Peyer's patch (tissue), 4 donors: ENCODE measurements at regions not wholly inside any gene's neighbourhood (a gene's known extent, or its start where the extent isn't known, plus 50 kb on each side); places are given as distances from the start of the nearest gene placed in this dataset.

Experiments used
- CTCF ChIP-seq, 6 experiments: fragments of 450-650 bp in 4 of 6; fragments of 200-600 bp in 2 of 6; sonication (generic) in 1 of 6; IDR thresholded peaks; one replicate each; pipeline ENCODE4 v1.5.1; 2017 to 2019; ENCODE audit warnings: antibody characterized with exemption in 6 of 6, mild to moderate bottlenecking in 3 of 6, moderate library complexity in 1 of 6
- POLR2A ChIP-seq, 2 donors: fragments of 450-650 bp; IDR thresholded peaks; one replicate each; pipeline ENCODE4 v1.5.1; 2017; ENCODE audit warnings: antibody characterized with exemption in 2 of 2, mild to moderate bottlenecking in 2 of 2, moderate library complexity in 2 of 2

GRCh38 chr6:4412077-4412476, 276.7 kb upstream of the ECI2 start:
- TF ChIP-seq CTCF (IDR thresholded peaks at IDR 0.05) (no peak), POLR2A (IDR thresholded peaks at IDR 0.05) (no peak)
